IMR-90 (cell line): ENCODE measurements at regions not wholly inside any gene's neighbourhood (a gene's known extent, or its start where the extent isn't known, plus 50 kb on each side); places are given as distances from the start of the nearest gene placed in this dataset.

ENCODE experiments used
- ATAC-seq: fragments of 200-7000 bp; cut with Tn5 transposase; 2 replicates; pipeline ENCODE4 v1.9.1; 2020; ENCODE audit warnings: low read depth, mild to moderate bottlenecking, moderate library complexity
- BruUV-seq: library from RNA; stranded (reverse); fragments of 400-500 nt; replicated peaks from 2 replicates; lab custom pipeline; 2021; lab: Mats Ljungman, UMichigan
- CTCF ChIA-PET: fragments of 300-600 bp; formaldehyde crosslinking; extraction: SDS; loops from one replicate; lab custom pipeline; 2021; ENCODE audit warnings: antibody characterized with exemption; lab: Yijun Ruan, JAX
- POLR2A ChIA-PET: fragments of 300-600 bp; sonication (Branson Sonifier 250); formaldehyde crosslinking; loops from one replicate; lab custom pipeline; 2022; ENCODE audit warnings: antibody characterized with exemption; ENCODE audit not compliant: unreplicated experiment; lab: Charles Lee
- DNase-seq: peaks from one replicate; pipeline ENCODE4 v3.0.0; 2013
- H2AFZ ChIP-seq: replicated peaks from 2 replicates; pipeline ENCODE3; 2013; ENCODE audit warnings: low read length, mild to moderate bottlenecking; ENCODE audit not compliant: poor library complexity
- H2AK5ac ChIP-seq: 2 replicates; pipeline ENCODE4 v1.6.1; 2013; ENCODE audit warnings: low read depth, low read length, inconsistent platforms
- H2AK9ac ChIP-seq: replicated peaks from 2 replicates; pipeline ENCODE3; 2013; ENCODE audit warnings: mild to moderate bottlenecking, low read depth, low read length, moderate library complexity; ENCODE audit not compliant: poor library complexity
- H2BK120ac ChIP-seq: 2 replicates; pipeline ENCODE4 v1.6.1; 2013; ENCODE audit warnings: low read depth, low read length, inconsistent platforms
- H2BK15ac ChIP-seq: 3 replicates; pipeline ENCODE4 v1.6.1; 2013; ENCODE audit warnings: low read depth, low read length, inconsistent platforms
- H2BK20ac ChIP-seq: 2 replicates; pipeline ENCODE4 v1.6.1; 2013; ENCODE audit warnings: low read depth, mild to moderate bottlenecking, inconsistent platforms, low read length, moderate library complexity
- H2BK5ac ChIP-seq: 2 replicates; pipeline ENCODE4 v1.6.1; 2013; ENCODE audit warnings: mild to moderate bottlenecking, low read depth, low read length, inconsistent platforms; ENCODE audit not compliant: poor library complexity, severe bottlenecking
- H3K14ac ChIP-seq: replicated peaks from 2 replicates; pipeline ENCODE4 v1.6.1; 2013; ENCODE audit warnings: low read depth, low read length, inconsistent platforms
- H3K18ac ChIP-seq: 2 replicates; pipeline ENCODE4 v1.6.1; 2013; ENCODE audit warnings: low read depth, low read length, control low read depth
- H3K23ac ChIP-seq: 2 replicates; pipeline ENCODE4 v1.6.1; 2013; ENCODE audit warnings: low read depth, low read length, inconsistent platforms
- H3K27ac ChIP-seq: 2 replicates; pipeline ENCODE4 v1.5.1; 2013; ENCODE audit warnings: mild to moderate bottlenecking, control low read depth, low read length; ENCODE audit not compliant: insufficient read depth
- H3K27me3 ChIP-seq: 2 replicates; pipeline ENCODE4 v1.6.1; 2013; ENCODE audit warnings: low read length; ENCODE audit not compliant: control insufficient read depth, insufficient read depth
- H3K36me3 ChIP-seq: 2 replicates; pipeline ENCODE4 v1.6.1; 2013; ENCODE audit warnings: low read length, mixed read lengths; ENCODE audit not compliant: control insufficient read depth, insufficient read depth
- H3K4ac ChIP-seq: 2 replicates; pipeline ENCODE4 v1.6.1; 2013; ENCODE audit warnings: low read depth, low read length, inconsistent platforms
- H3K4me1 ChIP-seq: 2 replicates; pipeline ENCODE4 v1.6.1; 2013; ENCODE audit warnings: low read length, mixed read lengths; ENCODE audit not compliant: control insufficient read depth, insufficient read depth
- H3K4me2 ChIP-seq: 2 replicates; pipeline ENCODE4 v1.6.1; 2013; ENCODE audit warnings: low read depth, mild to moderate bottlenecking, control low read depth, low read length, moderate library complexity
- H3K4me3 ChIP-seq: 2 replicates; pipeline ENCODE4 v1.5.1; 2013; ENCODE audit warnings: low read depth, mild to moderate bottlenecking, control low read depth, low read length, moderate library complexity; ENCODE audit not compliant: insufficient read depth
- H3K56ac ChIP-seq: 2 replicates; pipeline ENCODE4 v1.6.1; 2013; ENCODE audit warnings: low read length, inconsistent platforms; ENCODE audit not compliant: insufficient read depth; ENCODE audit errors: extremely low read depth
- H3K79me1 ChIP-seq, 2 experiments: 2 replicates each; pipeline ENCODE4 v1.6.1; 2013; ENCODE audit warnings: low read length in 2 of 2, inconsistent platforms in 1 of 2, low read depth in 1 of 2
- H3K9ac ChIP-seq: 2 replicates; pipeline ENCODE4 v1.6.1; 2013; ENCODE audit warnings: low read depth, low read length, control low read depth
- H3K9me1 ChIP-seq: 2 replicates; pipeline ENCODE4 v1.6.1; 2013; ENCODE audit warnings: low read length, inconsistent platforms; ENCODE audit not compliant: insufficient read depth
- H3K9me3 ChIP-seq: 2 replicates; pipeline ENCODE4 v1.6.1; 2013; ENCODE audit warnings: low read length; ENCODE audit not compliant: control insufficient read depth, insufficient read depth
- H4K20me1 ChIP-seq: 2 replicates; pipeline ENCODE4 v1.6.1; 2013; ENCODE audit warnings: low read length, inconsistent platforms; ENCODE audit not compliant: insufficient read depth
- H4K5ac ChIP-seq: 2 replicates; pipeline ENCODE4 v1.6.1; 2013; ENCODE audit warnings: mild to moderate bottlenecking, low read depth, low read length, control low read depth
- H4K8ac ChIP-seq, 2 experiments: 2 replicates each; pipeline ENCODE4 v1.6.1; 2013; ENCODE audit warnings: low read depth in 2 of 2, low read length in 2 of 2, control low read depth in 1 of 2, inconsistent platforms in 1 of 2
- H4K91ac ChIP-seq: 2 replicates; pipeline ENCODE4 v1.6.1; 2013; ENCODE audit warnings: low read depth, low read length, inconsistent platforms; ENCODE audit not compliant: insufficient read depth
- CEBPB ChIP-seq: IDR thresholded peaks from 2 replicates; pipeline ENCODE4 v1.6.1; 2012; ENCODE audit warnings: low read depth, low read length, improper control_type of control experiment
- CHD1 ChIP-seq: IDR thresholded peaks from 2 replicates; pipeline ENCODE4 v1.6.1; 2012; ENCODE audit warnings: low read depth, low read length, improper control_type of control experiment
- FOS ChIP-seq: fragments of 150-350 bp; IDR thresholded peaks from 2 replicates; pipeline ENCODE4 v1.6.1; 2016; ENCODE audit warnings: low read depth, low read length
- MAFK ChIP-seq: IDR thresholded peaks from 2 replicates; pipeline ENCODE4 v1.6.1; 2012; ENCODE audit warnings: low read depth, low read length, improper control_type of control experiment
- MAZ ChIP-seq: IDR thresholded peaks from 2 replicates; pipeline ENCODE4 v1.6.1; 2012; ENCODE audit warnings: low read depth, mild to moderate bottlenecking, low read length, improper control_type of control experiment, moderate library complexity, borderline replicate concordance
- MXI1 ChIP-seq: IDR thresholded peaks from 2 replicates; pipeline ENCODE4 v1.6.1; 2012; ENCODE audit warnings: low read depth, mild to moderate bottlenecking, low read length, moderate library complexity, borderline replicate concordance
- POLR2A ChIP-seq: IDR thresholded peaks from 2 replicates; pipeline ENCODE4 v1.6.1; 2012; ENCODE audit warnings: mild to moderate bottlenecking, low read depth, low read length
- RAD21 ChIP-seq: IDR thresholded peaks from 2 replicates; pipeline ENCODE4 v1.6.1; 2012; ENCODE audit warnings: low read length, improper control_type of control experiment
- RCOR1 ChIP-seq: IDR thresholded peaks from 2 replicates; pipeline ENCODE4 v1.6.1; 2012; ENCODE audit warnings: mild to moderate bottlenecking, low read length, improper control_type of control experiment; ENCODE audit not compliant: insufficient replicate concordance
- RFX5 ChIP-seq: IDR thresholded peaks from 2 replicates; pipeline ENCODE4 v1.8.0; 2012; ENCODE audit warnings: low read depth, mild to moderate bottlenecking, low read length, moderate library complexity
- SMC3 ChIP-seq: fragments of 150-350 bp; IDR thresholded peaks from 2 replicates; pipeline ENCODE4 v1.6.1; 2016; ENCODE audit warnings: low read depth, mild to moderate bottlenecking, antibody characterized with exemption, low read length, moderate library complexity
- WGBS, 2 experiments: methylation state at CpG; one replicate each; pipeline versions ENCODE4 v1.1.5 to v1.1.7; 2013; ENCODE audit warnings: missing lambda C conversion rate in 2 of 2; ENCODE audit not compliant: insufficient read length in 1 of 2; ENCODE audit errors: extremely low coverage in 2 of 2; 5-methylcytosine and 5-hydroxymethylcytosine counted together
- dilution Hi-C: fragments of 300-500 bp; cut with HindIII; formaldehyde crosslinking; loops from one replicate; pipeline ENCODE4 v1.14.3; 2018; ENCODE audit warnings: low sequenced_read_pairs; ENCODE audit not compliant: unreplicated experiment
- in situ Hi-C: fragments of 300-500 bp; cut with MboI; formaldehyde crosslinking; loops from 3 replicates; pipeline ENCODE4 v1.14.3; 2019; ENCODE audit warnings: low sequenced_read_pairs, inconsistent platforms, mixed read lengths
- intact Hi-C: fragments of 100-400 bp; cut with micrococcal nuclease; formaldehyde crosslinking; loops from 2 replicates; pipeline ENCODE4 v1.10.0; 2022
- TF ChIP-seq, protein P1 (sequence below): fragments of 150-350 bp; IDR thresholded peaks from 2 replicates; pipeline ENCODE4 v1.6.1; 2016; ENCODE audit warnings: low read depth, mild to moderate bottlenecking, low read length, moderate library complexity, borderline replicate concordance
- TF ChIP-seq, protein P2 (sequence below): fragments of 150-350 bp; IDR thresholded peaks from 2 replicates; pipeline ENCODE4 v1.6.1; 2017; ENCODE audit warnings: mild to moderate bottlenecking, antibody characterized with exemption, low read length, low read depth
- TF ChIP-seq, protein P3 (sequence below): conservative IDR thresholded peaks from 2 replicates; pipeline ENCODE4 v1.5.1; 2012; ENCODE audit warnings: mild to moderate bottlenecking, low read depth, low read length, improper control_type of control experiment

DNA sequence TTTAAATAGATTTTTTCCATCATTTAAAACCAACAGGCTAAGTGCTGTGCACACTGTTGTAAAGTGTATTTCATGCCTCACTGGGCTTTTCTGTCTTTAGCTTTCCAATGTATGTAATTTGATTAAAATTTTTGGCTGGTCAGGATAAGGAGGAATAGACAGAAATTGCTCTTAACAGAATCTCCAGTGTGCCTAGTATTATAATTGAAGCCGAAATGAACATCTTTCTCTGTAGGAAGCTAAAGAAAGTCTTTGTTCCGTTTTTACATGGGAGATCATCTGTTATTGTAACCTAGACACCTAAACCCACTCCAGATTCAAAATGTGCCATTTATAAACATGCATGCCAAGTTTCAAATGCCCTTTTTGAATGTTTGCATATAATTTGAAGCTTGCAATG lies 54.5 kb upstream of the SMIM15 start:
- Histone ChIP-seq H2BK120ac (no peak overlapping the region), H3K56ac (no peak overlapping the region), H3K79me1 (no peaks in the 10 kb centered on the region), H3K27me3 (no peaks in the 10 kb centered on the region; the same call in 1 of the 2 replicates), H3K4ac (no peak overlapping the region), H4K91ac (no peak overlapping the region), H3K4me3 (no peak overlapping the region), H3K27ac (no peak overlapping the region), H2BK20ac (no peak overlapping the region), H3K4me1 (no peaks in the 10 kb centered on the region), H2BK5ac (no peak overlapping the region), H4K5ac (no peak overlapping the region), H4K8ac (no peak overlapping the region), H2AFZ (no peak overlapping the region), H3K9ac (no peak overlapping the region), H2AK9ac (no peak overlapping the region), H3K36me3 (no peaks in the 10 kb centered on the region), H2BK15ac (no peak overlapping the region), H2AK5ac (no peak overlapping the region), H3K9me1 (no peaks in the 10 kb centered on the region), H3K23ac (no peak overlapping the region), H3K9me3 (no peaks in the 10 kb centered on the region), H3K4me2 (no peak overlapping the region), H4K20me1 (no peaks in the 10 kb centered on the region), H3K14ac (no peak overlapping the region), H3K18ac (no peak overlapping the region)
- DNase-seq (no peak), ATAC-seq (no peak)
- TF ChIP-seq POLR2A (no peak), MAZ (no peak), RAD21 (no peak), RFX5 (no peak), SMC3 (no peak), MXI1 (no peak), FOS (no peak), MAFK (no peak), RCOR1 (no peak), CHD1 (no peak), CEBPB (no peak)
- TF ChIP-seq, protein P1, sequence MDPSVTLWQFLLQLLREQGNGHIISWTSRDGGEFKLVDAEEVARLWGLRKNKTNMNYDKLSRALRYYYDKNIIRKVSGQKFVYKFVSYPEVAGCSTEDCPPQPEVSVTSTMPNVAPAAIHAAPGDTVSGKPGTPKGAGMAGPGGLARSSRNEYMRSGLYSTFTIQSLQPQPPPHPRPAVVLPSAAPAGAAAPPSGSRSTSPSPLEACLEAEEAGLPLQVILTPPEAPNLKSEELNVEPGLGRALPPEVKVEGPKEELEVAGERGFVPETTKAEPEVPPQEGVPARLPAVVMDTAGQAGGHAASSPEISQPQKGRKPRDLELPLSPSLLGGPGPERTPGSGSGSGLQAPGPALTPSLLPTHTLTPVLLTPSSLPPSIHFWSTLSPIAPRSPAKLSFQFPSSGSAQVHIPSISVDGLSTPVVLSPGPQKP = no peak
- TF ChIP-seq, protein P2, sequence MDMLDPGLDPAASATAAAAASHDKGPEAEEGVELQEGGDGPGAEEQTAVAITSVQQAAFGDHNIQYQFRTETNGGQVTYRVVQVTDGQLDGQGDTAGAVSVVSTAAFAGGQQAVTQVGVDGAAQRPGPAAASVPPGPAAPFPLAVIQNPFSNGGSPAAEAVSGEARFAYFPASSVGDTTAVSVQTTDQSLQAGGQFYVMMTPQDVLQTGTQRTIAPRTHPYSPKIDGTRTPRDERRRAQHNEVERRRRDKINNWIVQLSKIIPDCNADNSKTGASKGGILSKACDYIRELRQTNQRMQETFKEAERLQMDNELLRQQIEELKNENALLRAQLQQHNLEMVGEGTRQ = no peak
- TF ChIP-seq, protein P3, sequence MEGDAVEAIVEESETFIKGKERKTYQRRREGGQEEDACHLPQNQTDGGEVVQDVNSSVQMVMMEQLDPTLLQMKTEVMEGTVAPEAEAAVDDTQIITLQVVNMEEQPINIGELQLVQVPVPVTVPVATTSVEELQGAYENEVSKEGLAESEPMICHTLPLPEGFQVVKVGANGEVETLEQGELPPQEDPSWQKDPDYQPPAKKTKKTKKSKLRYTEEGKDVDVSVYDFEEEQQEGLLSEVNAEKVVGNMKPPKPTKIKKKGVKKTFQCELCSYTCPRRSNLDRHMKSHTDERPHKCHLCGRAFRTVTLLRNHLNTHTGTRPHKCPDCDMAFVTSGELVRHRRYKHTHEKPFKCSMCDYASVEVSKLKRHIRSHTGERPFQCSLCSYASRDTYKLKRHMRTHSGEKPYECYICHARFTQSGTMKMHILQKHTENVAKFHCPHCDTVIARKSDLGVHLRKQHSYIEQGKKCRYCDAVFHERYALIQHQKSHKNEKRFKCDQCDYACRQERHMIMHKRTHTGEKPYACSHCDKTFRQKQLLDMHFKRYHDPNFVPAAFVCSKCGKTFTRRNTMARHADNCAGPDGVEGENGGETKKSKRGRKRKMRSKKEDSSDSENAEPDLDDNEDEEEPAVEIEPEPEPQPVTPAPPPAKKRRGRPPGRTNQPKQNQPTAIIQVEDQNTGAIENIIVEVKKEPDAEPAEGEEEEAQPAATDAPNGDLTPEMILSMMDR = no peak
- WGBS, 2 experiments = no CpG with 5 or more reads among the region's 2 CpGs
- intact Hi-C loops = no loop called here
- in situ Hi-C loops = no loop called here
- CTCF ChIA-PET = no interaction called here
- BruUV-seq = no TSS peak
- dilution Hi-C loops = no loop called here
- POLR2A ChIA-PET = no interaction called here
